ENCODE measurements at regions not wholly inside any gene's neighbourhood (a gene's known extent, or its start where the extent isn't known, plus 50 kb on each side); places are given as distances from the start of the nearest gene placed in this dataset.

DNA sequence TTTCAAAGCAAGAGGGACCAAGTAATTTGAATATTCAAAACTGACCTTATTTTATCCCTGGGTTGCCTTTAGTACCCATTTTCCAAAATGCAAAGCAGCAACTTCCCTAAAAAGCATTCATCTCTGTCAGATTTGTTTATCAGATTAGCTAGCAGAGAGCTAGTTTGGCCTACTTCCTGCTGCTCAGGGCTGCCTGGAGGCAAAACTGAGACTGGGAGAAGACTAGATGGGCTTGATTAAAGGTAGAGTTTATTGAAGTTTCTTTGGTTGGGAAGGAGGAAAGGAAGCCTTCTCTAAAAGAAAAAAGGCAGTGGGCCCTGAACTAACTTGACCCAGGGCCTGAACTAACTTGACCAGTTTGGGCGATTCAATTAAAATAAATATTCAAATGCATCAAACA is 426.1 kb upstream of the FAM98A start:
- no peak for ATAC-seq
- intact Hi-C loops (cut with DNase I), result no loop called here
- H3K9me3 ChIP-seq, result peaks cover 0 to 3% (median 0%) of the 10 kb centered on the region in 11 donors
- H3K27ac ChIP-seq, result no peak overlapping the region
- no peaks in the 10 kb centered on the region for H3K36me3 ChIP-seq
- no peak for DNase-seq
- no peaks in the 10 kb centered on the region for H3K27me3 ChIP-seq
- WGBS, 2 donors, result 92 to 100% methylated on average over 1 of the region's 1 CpG
- TF ChIP-seq CTCF (IDR thresholded peaks at IDR 0.05), result no peak
- H3K4me1 ChIP-seq, result no peaks in the 10 kb centered on the region
- no peak overlapping the region for H3K4me3 ChIP-seq

DNA sequence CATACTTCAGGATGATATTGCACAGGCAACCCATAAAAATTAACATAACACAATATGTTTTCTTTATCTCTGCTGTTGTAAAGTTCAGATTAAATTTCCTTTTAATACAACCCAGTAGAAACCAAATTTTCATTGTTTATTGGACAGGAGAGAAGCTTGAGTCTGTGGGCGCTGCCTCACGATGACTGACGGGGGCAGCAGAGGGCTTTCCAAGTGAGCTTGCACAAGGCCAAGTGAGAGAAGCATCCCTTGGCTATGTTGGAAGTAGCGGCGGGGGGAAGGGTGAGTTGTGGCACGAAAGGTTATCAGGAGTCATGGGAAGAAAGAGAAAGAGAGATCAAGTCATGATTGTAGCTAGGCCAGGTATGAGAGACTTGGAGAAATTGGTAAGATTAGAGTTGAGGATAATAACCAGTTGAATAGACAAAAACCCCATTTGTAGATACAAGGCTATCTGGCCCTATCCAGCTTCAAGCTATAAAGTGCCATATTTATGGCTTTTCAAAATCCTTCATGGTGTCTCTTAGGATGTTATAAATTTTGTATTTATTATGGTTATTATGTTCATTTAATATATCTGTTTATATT is 413.7 kb upstream of the FAM98A start:
- Histone ChIP-seq H3K9me3 (peaks cover 0 to 15% (median 3%) of the 10 kb centered on the region in 11 donors), H3K4me3 (no peak overlapping the region), H3K27ac (no peak overlapping the region), H3K27me3 (no peaks in the 10 kb centered on the region), H3K36me3 (no peaks in the 10 kb centered on the region), H3K4me1 (no peaks in the 10 kb centered on the region)
- WGBS, 2 donors, result 7 to 8% methylated on average over 6 of the region's 6 CpGs
- peak; percentile 35 for DNase-seq
- ATAC-seq, result peak in 3 of 8 donors; percentile 66 to 76 (median 71)
- TF ChIP-seq CTCF (IDR thresholded peaks at IDR 0.05), result peak; percentile 30 to 74 (median 65)
- intact Hi-C loops (cut with DNase I), result loop anchor here in 1 of 10 donors (10.0 kb wide), 1 partner anchor 1392 kb away; no protein-coding TSS in a partner anchor

- DNase-seq (no peak), ATAC-seq (no peak)
- no peaks in the 10 kb centered on the region for H3K4me1 ChIP-seq
- H3K9me3 ChIP-seq, result peaks cover 0 to 15% (median 3%) of the 10 kb centered on the region in 11 donors
- no peak for TF ChIP-seq CTCF (IDR thresholded peaks at IDR 0.05)
- no peaks in the 10 kb centered on the region for H3K27me3 ChIP-seq
- no peak overlapping the region for H3K4me3 ChIP-seq
- H3K27ac ChIP-seq, result no peak overlapping the region
- intact Hi-C loops (cut with DNase I), result loop anchor here in 1 of 10 donors (10.0 kb wide), 1 partner anchor 1393 kb away; no protein-coding TSS in a partner anchor
- 72 to 81% methylated on average over 2 of the region's 2 CpGs for WGBS, 2 donors
- no peaks in the 10 kb centered on the region for H3K36me3 ChIP-seq
Observed at GRCh38 chr2:34011684-34012083, 412.6 kb upstream of the FAM98A start.

DNA sequence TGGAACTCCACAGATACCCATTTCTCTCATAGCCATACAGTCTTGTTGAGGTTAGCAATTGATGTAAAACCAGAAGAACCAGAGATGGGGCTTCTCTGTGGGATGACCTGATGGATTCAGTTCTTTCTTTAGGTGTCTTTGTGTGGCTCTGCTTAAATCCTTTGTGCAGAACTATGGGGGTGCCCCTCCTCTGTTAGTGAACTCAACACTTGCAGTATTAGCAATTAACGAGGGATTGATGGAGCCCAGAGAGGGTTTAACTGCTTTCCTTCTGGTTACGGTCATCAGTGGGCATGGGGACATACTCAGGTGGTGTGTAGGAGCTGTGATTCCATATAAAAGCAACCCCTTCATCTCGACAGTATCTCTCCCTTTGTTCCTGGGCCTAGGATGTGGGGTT is 406.8 kb upstream of the FAM98A start:
- no peaks in the 10 kb centered on the region for H3K4me1 ChIP-seq
- no peaks in the 10 kb centered on the region for H3K9me3 ChIP-seq
- ATAC-seq, result no peak
- WGBS, 2 donors, result 84 to 88% methylated on average over 3 of the region's 3 CpGs
- no peak for DNase-seq
- no peak overlapping the region for H3K27ac ChIP-seq
- H3K4me3 ChIP-seq, result no peak overlapping the region
- H3K36me3 ChIP-seq, result no peaks in the 10 kb centered on the region
- no peak for TF ChIP-seq CTCF (IDR thresholded peaks at IDR 0.05)
- intact Hi-C loops (cut with DNase I), result no loop called here
- no peaks in the 10 kb centered on the region for H3K27me3 ChIP-seq

All from heart right ventricle (tissue), 16 donors.